HG02973 (cell line): ENCODE measurements at regions not wholly inside any gene's neighbourhood (a gene's known extent, or its start where the extent isn't known, plus 50 kb on each side); places are given as distances from the start of the nearest gene placed in this dataset.

Experiments used
- ATAC-seq: cut with Tn5 transposase; IDR thresholded peaks from one replicate; pipeline ENCODE4 v1.9.1; 2021; ENCODE audit warnings: moderate library complexity; ENCODE audit not compliant: unreplicated experiment

GRCh38 chr2:234286956-234287355 lies 209.9 kb downstream of the ARL4C start:
- no peak for ATAC-seq

- no peak for ATAC-seq
These were observed 210.7 kb downstream of the ARL4C start for GRCh38 chr2:234286118-234286598.

GRCh38 chr2:234285541-234285940 lies 211.3 kb downstream of the ARL4C start:
- no peak for ATAC-seq

DNA sequence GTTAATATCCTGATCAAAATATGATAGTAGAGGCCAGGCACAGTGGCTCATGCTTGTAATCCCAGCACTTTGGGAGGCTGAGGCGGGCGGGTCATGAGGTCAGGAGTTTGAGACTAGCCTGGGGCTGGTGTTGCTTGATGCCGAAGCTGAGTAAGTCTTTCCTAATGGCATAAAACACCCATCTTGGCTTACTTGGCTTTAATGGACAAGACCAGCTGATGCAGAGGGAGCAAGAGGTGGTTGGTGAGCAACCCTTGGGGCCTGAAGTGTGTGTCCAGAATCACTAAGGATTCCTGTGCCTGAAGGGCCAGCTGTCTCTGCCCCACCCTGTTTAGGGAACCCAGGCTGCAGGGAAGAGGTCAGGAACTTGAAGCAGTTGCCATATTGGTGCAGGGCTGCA lies 217.2 kb downstream of the ARL4C start:
- no peak for ATAC-seq

- ATAC-seq: no peak
These were observed 218.2 kb downstream of the ARL4C start for GRCh38 chr2:234278556-234279255.

DNA sequence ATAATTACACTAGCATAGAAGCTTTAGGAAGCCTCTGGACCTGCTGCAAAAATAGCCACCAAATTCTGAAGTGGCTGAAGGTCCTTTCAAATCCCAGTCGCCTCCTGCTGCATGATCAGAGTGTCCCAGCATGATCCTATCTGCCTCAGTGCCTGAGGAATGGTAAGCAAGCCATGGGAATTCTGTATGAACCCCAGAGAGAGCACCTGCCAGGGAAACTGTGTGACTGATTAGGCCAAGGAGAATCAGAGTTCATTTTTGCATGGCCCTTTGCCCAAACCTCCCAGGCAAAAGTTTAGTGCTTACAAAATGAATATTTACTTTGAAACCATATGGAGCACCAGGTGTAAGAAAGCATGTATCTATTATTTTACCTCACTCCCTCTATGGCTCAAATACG lies 221.4 kb downstream of the ARL4C start:
- no peak for ATAC-seq

DNA sequence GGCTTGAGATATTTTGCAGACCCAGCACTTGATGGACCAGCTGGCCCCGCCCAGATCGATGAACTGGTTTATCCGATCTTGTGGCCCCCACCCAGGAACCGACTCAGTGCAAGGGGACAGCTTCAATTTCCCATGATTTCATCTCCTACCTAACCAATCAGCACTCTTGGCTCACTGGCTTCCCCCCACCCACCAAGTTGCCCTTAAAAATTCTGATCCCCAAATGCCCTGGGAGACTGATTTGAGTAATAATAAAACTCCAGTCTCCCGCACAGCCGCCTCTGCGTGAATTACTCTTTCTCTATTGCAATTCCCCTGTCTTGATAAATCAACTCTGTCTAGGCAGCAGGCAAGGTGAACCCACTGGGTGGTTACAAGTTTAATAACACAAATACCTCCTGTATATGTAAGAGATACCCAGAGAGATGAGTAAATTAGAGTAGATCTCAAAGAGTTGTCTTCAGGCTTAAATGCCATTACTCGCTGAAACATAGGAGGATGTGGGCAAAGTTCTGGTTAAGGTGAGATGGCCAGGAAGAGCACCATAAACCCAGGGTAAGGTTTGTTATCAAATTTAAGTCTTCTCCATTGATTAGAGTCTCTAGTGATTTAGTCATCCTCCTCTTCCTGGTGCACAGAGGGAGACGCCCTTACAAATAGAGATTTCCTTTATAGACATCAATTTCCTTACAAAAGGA lies 222.8 kb downstream of the ARL4C start:
- no peak for ATAC-seq

- no peak for ATAC-seq
These were observed 221.8 kb downstream of the SPP2 start for GRCh38 chr2:234272069-234272850.

DNA sequence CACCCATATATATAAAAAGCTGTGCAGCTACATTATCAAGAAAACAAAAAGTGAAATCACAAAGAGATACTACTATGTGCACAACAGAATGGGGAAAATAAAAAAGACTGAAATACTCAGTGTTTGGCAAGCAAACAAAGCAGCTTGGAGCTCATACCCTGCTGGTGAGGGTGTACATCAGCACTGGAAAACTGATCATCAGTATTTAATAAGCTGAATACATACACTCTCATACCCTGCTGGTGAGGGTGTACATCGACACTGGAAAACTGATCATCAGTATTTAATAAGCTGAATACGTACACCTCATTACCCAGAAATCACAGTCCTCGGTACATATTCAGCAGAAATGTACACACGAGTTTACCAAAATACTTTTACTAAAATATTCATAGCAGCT lies 220.8 kb downstream of the SPP2 start:
- ATAC-seq: no peak

- no peak for ATAC-seq
These were observed 219.3 kb downstream of the SPP2 start for GRCh38 chr2:234269769-234270204.

GRCh38 chr2:234267534-234267933 lies 217.0 kb downstream of the SPP2 start:
- no peak for ATAC-seq

- ATAC-seq: no peak
These were observed 216.4 kb downstream of the SPP2 start for GRCh38 chr2:234266952-234267351.

DNA sequence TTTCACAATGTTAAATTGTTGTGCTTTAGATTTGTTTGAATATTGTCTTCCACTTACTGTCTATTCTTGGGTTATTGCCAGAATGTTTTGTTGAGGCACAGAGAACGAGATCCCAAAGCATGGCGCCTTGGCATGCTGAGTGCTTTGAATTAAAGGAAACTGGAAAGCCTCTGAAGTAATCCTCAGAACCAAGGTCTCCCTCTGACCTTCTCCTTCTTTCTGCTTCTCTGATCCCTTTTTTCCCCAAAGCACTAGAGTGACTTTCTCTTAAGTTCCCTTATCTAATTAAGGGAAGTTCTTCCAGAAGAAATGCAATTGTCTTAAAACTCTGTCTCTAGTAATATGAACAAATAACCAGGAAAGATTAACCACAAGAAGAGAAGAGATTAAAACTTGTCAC lies 214.7 kb downstream of the SPP2 start:
- no peak for ATAC-seq

- ATAC-seq: no peak
These were observed 211.2 kb downstream of the SPP2 start for GRCh38 chr2:234261736-234262135.

DNA sequence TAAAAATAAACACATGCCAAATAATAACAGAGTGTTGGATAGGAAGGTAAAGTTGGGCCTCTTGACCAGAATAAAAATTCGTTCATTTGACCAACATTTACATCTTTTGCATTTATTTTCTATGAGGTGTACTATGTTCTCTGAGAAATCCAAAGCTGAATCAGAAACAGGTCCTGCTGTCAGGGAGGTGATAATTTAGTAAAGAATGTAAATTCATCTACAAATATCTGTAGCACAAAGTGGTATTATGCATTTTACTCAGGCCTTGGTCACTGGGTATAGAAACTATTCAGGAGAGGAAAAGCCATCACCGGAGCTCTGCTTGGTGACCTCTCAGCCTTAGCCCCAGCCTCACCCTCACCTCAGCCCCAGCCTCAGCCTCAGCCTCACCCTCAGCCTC lies 208.9 kb downstream of the SPP2 start:
- ATAC-seq: no peak

- ATAC-seq: no peak
These were observed 208.2 kb downstream of the SPP2 start for GRCh38 chr2:234258562-234259141.

DNA sequence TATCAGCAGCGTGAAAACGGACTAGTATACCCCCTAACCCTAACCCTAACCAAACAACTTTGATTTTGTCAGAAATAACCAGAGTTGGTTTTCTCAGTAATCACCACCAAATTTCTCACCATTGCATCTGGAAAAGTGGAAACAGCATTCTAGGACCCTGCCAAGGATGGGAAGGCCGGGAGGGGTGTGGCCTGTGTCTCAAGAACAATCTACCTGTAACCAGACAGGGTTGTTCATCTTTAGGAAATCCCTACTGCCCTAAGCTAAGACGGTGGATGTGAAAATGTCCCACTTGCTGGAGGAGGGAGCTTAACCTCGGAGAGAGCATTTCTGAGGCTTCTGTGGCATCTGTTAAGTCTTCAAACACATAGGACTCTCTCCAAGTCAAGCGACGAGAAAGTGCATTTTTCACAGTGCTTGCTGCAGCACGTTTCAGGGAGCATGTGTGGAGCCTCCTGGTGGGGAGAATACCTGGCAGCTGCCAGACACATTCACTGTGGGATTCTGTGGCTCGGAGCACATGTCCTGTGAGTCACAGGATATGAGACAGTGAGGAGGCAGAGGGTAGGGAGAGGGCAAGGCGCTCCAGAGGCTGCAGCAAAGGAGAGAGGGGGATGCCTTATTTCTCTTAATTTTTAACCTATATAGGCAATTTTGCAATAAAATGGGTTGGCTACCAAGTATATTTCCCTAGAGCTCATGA lies 207.5 kb downstream of the SPP2 start:
- no peak for ATAC-seq

DNA sequence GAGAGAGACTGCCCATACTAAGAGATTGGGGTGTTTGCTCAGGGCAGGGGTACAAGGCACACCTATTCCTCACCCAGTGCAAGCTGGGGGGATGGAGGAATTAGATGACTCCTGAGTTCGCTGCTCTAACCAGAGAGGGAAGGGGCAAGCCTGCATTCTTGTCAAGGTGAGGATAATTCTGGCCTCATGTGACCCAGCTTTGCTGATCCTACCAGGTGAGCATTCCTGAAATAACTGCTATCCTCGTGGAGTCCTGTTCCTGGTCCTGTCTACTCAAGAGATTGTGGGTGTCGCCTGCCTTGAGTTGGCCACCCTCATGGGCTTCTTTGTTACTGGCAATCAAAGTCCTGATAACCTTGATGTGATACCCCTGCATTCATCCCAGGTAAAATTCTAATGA lies 206.0 kb downstream of the SPP2 start:
- no peak for ATAC-seq

DNA sequence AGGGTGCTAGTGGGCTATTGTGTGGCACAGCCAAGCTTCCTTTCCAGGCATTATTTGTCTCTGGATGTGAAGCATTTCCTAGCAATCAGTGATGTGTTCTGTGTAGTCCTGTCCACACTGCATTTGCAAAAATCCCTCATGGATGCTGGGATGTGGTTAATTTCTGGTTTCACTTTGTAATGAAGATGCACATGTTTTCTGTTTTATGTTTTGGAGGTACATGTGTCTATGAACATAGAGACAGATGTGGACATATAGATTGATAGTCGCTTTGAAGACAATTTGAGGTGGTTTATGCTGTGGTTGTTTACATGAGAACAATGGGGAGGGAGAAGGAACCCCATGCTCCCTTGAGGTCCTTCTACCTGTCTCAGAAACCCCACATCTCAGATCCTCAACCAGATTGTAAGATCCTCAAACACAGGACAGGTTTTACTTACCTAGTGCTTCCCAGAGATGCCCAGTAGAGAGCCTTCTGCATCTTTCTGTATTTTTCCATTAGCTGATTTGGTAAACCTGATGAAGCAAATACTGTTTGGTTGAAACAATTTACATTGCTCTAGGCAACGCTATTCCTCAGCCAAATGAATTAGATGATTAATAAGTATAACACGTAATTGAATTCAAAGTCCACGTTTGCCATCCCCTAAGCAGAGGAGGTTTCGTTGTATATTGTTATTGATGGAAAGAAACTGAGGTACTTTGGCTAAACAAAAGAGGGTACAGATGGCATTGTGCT lies 204.4 kb downstream of the SPP2 start:
- ATAC-seq: no peak

DNA sequence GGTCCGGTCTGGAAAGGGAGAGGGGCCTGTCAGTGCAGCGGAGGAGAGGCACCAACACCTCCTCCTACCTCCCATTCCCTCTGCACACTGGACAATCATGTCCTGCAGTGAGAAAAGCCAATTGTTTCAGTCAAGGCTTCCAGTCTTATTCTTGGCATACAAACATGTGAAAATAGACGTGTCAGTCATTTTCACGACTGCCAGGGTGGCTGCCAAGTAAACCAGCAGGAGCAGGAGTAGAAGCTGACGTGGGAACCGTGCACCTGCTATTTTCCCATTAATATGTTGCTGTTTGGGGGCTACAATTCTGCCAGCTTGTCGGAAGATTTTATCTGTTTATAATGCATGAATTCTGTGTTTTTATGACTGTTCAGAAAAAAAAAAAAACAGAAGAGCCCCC lies 202.3 kb downstream of the SPP2 start:
- no peak for ATAC-seq
